H1 (cell line): ENCODE measurements at regions not wholly inside any gene's neighbourhood (a gene's known extent, or its start where the extent isn't known, plus 50 kb on each side); places are given as distances from the start of the nearest gene placed in this dataset.

Source experiments
- BCL11A ChIP-seq, 2 experiments: IDR thresholded peaks; one replicate each; pipeline ENCODE4 v1.6.1; 2011; ENCODE audit warnings: low read depth in 2 of 2, low read length in 2 of 2, mild to moderate bottlenecking in 2 of 2
- CHD2 ChIP-seq: IDR thresholded peaks from 2 replicates; pipeline ENCODE4 v1.6.1; 2012; ENCODE audit warnings: low read length, improper control_type of control experiment
- CREB1 ChIP-seq: IDR thresholded peaks from 2 replicates; pipeline ENCODE4 v1.6.1; 2012; ENCODE audit warnings: inconsistent platforms
- CTCF ChIP-seq, 3 experiments: IDR thresholded peaks; 1 replicate in 2 of 3; 2 replicates in 1 of 3; pipeline versions ENCODE4 v1.5.1 to v1.6.1; 2011; ENCODE audit warnings: low read length in 3 of 3, mild to moderate bottlenecking in 3 of 3, inconsistent platforms in 2 of 3, low read depth in 1 of 3, moderate library complexity in 1 of 3; ENCODE audit not compliant: insufficient read depth in 1 of 3; ENCODE audit errors: control extremely low read depth in 1 of 3
- EZH2 ChIP-seq: fragments of 200-600 bp; sonication (generic); IDR thresholded peaks from 2 replicates; pipeline ENCODE4 v1.7.1; 2012; ENCODE audit warnings: low read depth, mild to moderate bottlenecking, moderate library complexity, low read length, inconsistent platforms; ENCODE audit not compliant: severe bottlenecking
- MAFK ChIP-seq: IDR thresholded peaks from 2 replicates; pipeline ENCODE4 v1.6.1; 2012; ENCODE audit warnings: low read depth, mild to moderate bottlenecking, improper control_type of control experiment, low read length
- PHF8 ChIP-seq: fragments of 200-600 bp; sonication (generic); conservative IDR thresholded peaks from 2 replicates; pipeline ENCODE4 v1.7.1; 2012; ENCODE audit warnings: low read depth, mild to moderate bottlenecking, inconsistent platforms, low read length, moderate library complexity
- POLR2A ChIP-seq, 2 experiments: IDR thresholded peaks; 1 replicate in 1 of 2; 2 replicates in 1 of 2; pipeline ENCODE4 v1.6.1; 2011; ENCODE audit warnings: low read depth in 2 of 2, low read length in 2 of 2, mild to moderate bottlenecking in 2 of 2; ENCODE audit errors: control extremely low read depth in 1 of 2
- POLR2AphosphoS5 ChIP-seq: IDR thresholded peaks from 2 replicates; pipeline ENCODE4 v1.6.1; 2011; ENCODE audit warnings: low read depth, low read length
- SIN3A ChIP-seq, 2 experiments: IDR thresholded peaks in 1 of 2; conservative IDR thresholded peaks in 1 of 2; 2 replicates each; pipeline ENCODE4 v1.6.1; 2011 to 2012; ENCODE audit warnings: low read length in 2 of 2, improper control_type of control experiment in 1 of 2, low read depth in 1 of 2, mild to moderate bottlenecking in 1 of 2

DNA sequence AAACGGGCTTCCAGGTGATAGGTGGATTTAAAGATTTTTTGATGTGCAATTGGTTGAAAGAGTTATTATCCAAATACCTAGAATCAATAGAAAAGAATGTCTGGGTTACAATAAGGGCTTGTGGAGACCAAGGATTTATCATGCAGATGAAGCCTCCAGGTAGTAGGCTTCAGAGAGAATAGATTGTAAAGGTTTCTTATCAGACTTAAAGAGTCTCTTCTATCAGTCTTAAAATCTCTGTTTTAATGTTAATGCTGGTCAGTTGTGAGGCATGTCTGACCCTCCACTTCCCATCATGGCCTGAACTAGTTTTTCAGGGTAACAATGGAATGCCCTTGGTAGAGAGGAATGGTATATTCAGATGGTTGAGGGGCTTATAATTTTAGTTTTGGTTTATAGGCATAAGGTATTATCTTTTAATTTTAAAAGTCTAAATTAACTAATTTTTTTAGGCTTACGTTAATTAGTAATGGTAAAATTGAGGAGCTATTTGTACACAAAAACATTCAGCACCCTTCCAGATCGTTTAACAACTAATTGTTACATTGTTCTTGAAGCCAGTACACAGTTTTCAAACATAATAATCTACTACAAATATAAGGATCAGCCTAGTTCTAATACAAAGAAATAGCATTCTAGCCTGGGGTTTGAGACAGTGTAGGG lies 704.2 kb upstream of the MBL2 start:
- TF ChIP-seq MAFK (no peak), EZH2 (no peak), SIN3A (conservative IDR thresholded peaks at IDR 0.05 in 1 of 2, IDR thresholded peaks at IDR 0.05 in 1 of 2; ENCODE audit: low read depth in 1 of 2, low read length in 2 of 2) (no peak), POLR2A (IDR thresholded peaks at IDR 0.05; ENCODE audit: control extremely low read depth in 1 of 2, low read depth in 2 of 2, low read length in 2 of 2) (no peak), PHF8 (no peak), BCL11A (IDR thresholded peaks at IDR 0.05; ENCODE audit: low read depth in 2 of 2, low read length in 2 of 2) (no peak), POLR2AphosphoS5 (no peak), CTCF (IDR thresholded peaks at IDR 0.05; ENCODE audit: control extremely low read depth in 1 of 3, insufficient read depth in 1 of 3, low read depth in 1 of 3, low read length in 3 of 3) (no peak), CHD2 (no peak), CREB1 (no peak)
